ELR (cell line): ENCODE measurements at regions not wholly inside any gene's neighbourhood (a gene's known extent, or its start where the extent isn't known, plus 50 kb on each side); places are given as distances from the start of the nearest gene placed in this dataset.

ENCODE experiments used
- DNase-seq: peaks from one replicate; pipeline ENCODE4 v3.0.0-alpha.2; 2015; ENCODE audit warnings: low read depth

DNA sequence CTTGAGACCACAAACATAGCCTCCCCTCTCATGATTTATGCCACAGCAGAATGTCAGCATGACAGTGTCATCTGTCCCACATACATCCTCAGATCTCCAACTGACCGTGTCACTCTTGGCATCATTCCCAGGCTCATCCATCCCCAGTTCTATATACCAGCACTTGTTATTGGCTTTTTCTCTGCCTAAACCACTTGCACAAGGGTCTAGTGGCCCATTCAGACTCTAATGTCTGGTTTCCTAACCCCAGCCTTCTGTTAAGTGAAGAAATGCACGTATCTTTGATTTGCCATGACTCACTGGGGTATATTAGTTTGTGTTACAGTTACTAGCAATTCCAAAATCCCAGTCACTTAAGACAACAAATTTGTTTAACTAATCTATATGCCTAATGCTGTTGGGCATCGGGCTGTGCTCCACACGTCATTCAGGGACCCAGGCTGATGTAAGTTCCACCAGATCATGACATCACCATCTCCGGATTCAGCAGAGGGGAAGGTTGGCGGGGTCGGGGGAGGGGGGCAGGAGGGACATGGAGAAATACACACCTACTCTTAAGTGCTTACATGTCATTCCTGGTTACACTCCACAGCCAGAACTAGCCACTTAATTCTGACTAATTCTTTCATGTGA lies 517.4 kb downstream of the BUD13 start:
- no peak for DNase-seq

DNA sequence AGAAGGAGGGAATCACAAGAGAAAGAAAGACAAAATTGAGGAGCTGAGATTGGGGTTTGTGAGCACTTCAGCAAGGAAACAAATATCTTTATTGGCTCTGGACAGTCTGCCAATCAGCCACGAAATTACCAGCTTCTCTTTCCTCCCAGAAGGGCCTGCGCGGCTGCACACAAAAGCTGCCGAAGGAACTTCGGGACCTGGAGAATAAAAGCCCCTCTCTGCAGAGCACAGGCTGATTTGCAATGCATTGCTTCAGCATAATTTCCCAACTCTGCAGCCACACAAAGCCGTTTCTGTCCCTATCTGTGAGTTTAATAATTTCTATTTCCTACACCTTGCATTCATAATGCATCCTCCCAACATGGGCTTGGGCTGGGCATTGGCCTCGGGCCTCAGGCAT lies 522.6 kb downstream of the BUD13 start:
- DNase-seq = no peak

DNA sequence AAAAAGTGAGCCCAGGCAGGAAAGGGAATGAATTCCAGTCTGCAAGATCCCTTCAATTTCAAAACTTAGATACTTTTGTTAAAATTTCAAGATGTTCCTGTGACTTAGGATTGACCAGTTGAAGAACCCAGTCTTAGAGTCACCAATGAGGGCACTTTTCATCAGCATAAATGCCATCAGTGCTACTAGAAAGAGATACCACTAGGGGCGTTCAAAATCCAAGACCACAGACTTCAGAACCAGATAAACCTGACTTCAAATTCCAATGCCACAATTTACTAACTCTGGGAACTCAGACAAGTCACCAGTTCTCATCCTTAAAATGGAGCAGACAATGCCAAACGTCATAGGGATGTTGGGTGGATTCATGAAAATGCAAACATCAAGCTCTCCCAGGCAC lies 523.2 kb downstream of the BUD13 start:
- DNase-seq = no peak

DNA sequence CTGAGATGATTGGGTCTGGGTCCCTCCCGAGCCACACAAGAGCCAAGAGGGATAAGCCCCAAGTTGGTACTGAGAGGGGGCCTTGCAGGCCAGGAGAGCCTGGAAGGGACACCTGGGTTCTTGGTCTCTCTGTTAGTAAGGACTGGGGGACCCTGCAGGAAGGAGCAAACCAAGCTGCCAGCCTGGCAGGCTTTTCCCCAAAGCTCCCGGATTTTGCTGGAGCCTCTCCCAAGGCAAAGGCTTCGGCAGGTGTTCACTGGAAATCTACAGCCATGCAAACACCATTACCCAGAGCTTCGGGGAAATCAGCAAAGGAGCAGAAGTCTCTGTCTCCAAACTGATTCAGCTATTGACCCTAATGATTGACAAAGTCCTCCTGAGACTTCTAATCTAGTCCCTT lies 527.9 kb downstream of the BUD13 start:
- no peak for DNase-seq

DNA sequence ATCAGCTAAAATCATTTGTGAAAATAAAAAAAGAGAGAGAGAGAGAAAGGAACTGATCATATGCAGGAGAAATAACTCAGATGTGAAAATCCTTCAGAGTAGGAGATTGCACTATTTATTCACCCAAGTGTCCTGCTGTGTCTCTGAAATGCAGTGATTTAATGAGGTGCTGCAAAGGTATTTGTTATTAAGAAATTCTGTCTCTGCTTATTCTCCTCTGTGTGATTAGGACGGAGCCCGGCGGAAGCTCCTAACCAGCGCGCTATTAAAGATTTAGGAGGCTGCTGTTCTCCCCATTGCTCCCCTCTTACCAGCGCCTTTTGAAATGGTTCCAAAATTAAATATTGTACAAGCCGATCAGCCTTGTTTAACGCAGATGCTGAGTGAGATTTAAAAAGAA lies 528.3 kb downstream of the BUD13 start:
- no peak for DNase-seq

DNA sequence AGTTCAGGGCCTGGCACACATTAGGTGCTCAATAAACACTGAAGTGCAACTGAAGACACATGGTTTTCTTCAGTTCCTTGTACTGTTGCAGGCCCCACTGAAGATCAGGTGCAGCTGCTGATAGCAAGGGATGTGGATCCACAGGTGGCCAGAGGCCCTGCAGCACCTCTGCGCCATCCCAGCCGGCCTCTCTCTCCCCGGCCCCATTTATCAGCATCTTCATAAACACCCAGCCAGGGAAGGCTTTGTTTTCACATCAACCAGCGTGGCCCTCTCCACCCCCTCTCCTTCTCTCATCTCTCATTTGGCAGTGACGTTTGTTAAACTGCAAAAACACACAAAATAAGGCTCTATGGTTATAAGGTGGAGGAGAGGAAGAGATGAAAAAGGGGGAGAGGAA lies 528.8 kb downstream of the BUD13 start:
- DNase-seq = no peak

DNA sequence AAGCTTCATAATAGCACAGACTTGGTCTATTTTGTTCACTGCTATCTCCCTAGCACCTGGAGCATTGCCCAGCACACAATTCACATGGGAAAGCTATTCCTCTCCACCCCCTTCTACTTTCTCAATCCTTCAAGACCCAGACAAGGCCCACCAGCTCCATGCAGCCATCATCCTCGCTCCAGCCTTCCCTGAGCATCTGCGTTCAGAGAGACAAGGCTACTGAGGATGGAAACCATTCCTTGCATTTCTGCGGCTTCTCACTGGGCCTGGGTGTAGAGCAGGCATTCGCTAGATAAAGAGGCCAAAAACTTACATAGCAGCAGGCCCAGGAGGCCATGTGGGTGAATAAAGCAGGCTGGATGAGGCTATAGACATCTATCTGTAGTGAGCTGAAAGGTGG lies 530.8 kb downstream of the BUD13 start:
- no peak for DNase-seq

DNA sequence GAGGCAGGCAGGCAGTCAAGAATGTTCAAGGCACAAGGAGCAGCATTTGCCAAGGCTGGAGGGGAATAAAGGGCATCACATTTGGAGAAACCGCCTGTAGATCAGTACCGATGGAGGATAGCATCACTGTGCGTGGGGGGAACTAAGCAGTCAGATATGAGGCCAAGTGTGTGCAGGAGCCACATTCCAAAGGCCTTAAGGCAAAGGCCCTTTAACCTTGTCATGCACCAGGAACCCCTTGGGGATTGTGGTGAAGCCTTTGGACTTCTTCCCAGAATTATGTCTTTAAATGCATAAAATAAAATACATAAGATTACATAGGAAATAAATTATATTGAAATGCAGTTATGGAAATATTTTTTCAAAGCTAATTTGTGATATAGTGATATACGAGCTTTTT lies 532.1 kb downstream of the BUD13 start:
- DNase-seq = no peak

DNA sequence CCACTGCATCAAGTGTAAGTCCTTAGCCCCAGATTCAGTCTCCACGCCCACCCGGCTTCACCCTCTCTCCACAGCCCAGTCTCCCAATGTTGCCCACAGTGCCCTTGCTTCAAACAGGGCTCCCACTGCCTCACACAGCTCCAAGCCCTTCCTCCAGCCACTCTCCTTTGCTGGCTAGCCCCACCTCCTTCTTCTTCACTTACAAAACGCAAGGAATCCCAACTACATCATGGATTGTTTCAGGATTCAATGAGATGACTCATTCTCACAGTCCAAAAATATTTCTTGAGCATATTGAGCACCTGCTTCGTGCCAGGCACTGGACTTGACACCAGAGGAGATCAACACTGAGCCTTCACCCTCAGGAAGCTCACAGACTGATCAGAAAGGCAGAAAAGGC lies 533.5 kb downstream of the BUD13 start:
- DNase-seq = no peak

DNA sequence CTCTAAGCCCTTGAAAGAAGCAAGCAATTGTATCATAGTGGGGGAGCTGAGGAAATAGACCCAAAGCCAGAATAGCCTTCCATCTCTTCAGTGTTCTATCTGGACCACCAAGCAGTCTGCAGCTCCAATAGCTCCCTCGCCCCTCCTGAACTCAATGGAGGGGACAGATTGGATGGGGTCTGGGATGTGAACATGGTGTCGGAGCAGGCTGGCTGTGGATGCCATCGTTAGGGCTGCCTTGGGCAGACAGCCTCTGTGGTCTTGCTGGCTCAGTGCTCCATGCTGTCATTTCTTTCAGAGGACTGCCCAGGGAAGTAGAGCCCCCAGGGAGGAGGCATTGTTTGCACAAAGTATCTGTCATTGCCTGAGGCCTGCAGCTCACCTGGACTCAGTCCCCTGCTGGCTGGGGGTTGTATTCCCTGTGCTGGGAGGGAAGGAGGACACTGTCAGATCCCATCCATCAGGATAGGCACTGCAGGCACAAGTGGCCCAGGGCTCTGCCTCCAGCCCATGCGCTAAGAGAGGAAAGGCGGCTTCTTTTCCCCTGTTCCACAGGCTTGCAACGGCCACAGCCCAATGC lies 537.7 kb downstream of the BUD13 start:
- no peak for DNase-seq

DNA sequence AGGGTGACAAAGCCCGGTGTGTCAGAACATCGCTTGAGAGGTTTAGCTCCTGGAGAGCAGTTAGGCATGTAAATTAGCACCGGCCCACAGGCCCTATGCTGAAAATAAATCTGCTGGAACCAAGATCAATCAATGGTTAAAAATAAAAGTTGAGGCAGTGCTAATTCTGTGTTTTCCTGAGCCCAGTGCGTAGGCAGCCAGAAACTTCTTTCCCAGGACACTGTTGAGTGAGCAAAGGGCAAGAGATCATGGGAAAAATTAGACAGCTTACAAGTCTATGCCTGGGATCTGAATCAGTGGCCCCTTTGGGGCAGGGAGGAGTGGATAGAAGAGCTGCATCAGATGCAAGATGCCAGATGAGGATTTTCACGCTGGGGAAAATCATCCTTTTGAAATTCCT lies 539.2 kb downstream of the BUD13 start:
- no peak for DNase-seq

DNA sequence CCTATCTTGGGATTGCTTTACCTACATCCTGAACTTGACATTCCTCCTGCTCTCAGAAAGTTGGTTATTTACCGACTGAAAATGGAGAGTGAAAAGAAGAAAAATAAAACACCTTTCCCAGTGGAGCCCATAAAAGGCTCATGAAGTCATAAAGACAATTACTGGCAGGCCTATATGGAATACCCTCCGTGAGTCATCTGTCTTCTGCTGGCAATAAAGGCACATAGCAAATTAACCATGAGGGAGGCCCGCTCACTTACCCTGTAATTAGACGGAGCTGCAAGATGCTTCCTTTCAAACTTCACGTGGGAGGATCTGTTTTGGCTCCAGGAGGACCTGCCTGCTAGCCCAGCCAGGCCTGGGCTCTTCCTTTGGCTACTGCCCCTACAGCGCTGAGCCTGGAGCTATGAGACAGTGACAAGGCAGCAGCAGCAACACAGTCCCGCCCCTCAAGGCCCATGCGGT lies 540.4 kb downstream of the BUD13 start:
- DNase-seq = no peak

DNA sequence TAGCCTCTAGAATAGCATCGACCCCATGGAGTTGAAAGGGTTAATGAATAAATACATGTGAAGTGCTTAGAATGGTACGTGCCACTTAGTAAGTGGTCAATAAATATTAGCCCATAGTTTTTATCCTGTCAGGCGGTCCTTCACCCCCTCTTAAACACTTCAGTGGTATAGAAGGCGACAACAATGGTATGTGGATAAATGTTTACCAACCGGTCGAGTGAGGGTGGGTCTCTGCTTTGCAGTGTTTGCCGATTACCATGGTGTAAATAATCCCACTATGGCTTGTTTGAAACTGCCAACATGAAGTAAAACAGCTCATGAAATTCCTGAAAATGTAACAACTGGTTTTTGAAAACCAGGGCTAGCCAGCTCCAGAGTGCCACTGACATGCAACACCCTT lies 541.2 kb downstream of the BUD13 start:
- no peak for DNase-seq

DNA sequence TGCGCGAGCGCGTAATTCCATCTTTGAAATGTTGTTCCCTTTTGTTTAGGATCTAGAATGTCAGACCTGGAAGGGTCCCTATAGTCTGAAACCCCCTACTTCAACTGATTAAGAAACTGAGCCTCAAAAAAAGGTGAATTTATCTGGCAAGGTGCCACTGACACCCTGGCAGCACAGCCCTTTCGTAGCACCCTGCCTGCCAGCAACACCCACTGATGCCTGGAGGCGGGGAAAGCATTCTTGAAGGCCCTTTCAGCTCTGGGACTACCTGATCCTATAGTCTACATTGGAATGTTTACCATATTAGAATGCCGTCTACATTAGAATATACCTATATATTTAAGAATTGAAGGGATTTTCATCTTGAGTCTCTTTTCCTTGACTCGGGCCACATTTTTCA lies 542.3 kb downstream of the BUD13 start:
- DNase-seq = no peak

DNA sequence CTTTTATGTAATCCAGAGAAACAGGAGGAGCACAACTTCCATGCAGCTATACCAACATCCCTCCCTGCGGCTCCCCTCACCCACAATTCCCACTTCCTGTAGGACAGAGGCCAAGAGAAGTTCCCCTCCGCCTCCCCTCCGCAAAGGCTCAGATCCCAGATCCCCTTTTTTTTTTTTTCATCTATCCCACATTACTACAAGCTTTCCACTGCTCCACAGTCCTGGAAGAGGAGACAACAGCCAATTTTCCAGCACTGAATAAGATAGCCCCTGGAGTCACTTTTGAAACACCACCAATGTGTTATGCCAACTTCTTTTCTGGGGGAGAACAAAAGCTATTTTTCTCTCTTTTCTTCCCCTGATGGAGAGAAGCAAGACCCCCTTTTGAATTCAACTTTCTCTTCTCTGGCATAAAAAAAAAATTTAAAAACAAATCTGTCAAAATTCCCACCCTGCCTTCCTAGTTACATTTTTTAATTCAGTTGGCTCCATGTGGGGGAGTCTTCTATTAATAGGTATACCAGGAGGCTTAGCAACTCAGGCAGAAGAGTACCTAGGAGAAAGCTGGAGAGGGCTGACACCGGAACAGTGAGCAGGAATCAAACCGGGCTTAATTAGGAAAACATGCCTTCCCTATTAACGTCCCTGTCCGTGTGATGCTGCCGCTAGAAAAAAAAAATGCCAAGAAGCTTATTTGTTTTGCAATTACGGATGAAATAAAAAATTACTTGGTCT lies 543.4 kb downstream of the BUD13 start:
- DNase-seq = no peak

DNA sequence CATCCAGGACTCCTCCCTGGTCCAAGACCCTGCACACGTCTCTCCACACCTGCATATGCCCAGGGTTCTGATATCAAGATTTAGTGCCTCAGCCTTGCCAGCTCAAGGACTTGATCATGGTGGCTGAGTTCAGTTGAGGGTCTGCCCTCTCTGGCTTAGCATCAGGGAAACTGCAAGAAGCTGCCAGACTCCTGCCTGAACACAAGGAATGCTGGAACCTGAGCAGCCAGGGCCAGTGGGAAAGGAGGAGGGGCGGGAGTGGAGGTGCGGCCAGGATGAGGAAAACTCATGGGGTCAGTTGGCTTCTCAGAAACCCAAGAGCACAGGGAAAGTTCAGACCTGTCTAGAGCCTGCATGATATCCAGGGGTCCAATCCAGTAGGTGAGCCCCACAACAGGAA lies 546.1 kb downstream of the BUD13 start:
- no peak for DNase-seq

DNA sequence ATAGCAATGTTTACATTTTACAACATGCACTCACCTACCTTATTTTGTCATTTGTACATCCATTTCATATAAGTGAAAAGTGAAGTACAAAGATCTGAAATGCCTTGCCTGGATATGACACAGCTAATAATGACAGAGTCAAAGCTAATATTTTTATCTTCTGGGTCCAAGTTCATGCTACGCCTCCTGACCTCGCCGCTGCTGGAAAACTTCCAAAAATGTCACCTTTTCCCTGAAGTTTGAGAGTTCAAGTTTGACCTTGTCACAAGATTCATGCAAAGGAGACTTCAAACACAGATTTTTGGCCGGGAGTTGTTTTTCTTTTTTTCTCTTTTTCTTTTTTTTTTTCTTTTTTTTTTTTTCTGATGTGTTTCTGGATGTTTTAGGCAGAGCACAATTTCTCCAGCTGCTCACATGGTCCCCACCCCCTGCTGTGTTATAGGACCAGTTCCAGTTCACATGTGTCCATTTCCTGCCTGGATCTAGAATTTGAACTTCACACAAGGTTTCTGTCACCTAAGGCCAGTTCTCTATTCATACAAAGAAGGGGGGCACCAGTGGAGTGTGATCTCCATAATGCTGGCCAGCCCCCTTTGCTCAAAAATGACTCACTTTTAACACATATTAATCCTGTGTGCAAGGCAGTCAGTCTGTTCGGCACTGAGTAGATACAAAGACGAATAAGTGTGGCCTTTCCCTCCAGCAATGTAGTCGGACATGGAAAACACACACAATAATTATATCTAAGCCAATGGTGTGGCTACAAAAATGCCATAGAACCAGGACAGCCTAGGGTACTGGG lies 546.8 kb downstream of the BUD13 start:
- DNase-seq = no peak

DNA sequence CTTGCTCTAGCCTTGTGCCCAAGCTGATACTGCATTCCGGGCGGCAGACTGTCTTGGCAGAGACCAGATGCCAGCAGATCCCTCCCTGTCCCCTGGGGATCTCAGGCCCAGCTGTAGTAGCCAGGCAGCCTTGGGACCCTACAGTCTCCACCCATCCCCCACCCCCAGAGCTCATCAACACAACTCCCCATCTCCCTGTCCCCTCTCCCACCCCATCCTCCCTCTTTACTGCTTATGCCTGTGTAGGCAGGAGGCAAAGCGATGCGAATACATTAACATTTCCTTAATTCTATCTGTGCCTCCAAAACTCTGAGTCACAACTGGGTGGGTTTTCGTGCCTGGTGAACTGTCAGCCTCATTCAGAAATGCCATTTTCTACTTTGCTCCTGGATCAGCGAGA lies 547.6 kb downstream of the BUD13 start:
- no peak for DNase-seq

DNA sequence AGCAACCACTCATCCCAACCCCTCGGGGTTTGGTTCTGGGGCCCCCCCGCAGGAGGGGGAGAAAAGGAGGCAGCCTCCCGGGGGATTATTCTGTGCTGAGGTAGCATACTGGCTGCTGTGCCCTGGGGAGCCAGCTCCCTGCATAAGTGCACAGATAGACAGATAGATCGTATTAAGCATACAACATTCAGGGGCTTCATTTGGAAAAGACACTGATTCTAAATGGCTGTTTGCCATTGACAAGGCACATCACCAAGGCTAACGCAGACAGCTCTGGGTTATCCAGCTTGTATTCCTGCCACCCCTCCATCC lies 547.9 kb downstream of the BUD13 start:
- DNase-seq = no peak

DNA sequence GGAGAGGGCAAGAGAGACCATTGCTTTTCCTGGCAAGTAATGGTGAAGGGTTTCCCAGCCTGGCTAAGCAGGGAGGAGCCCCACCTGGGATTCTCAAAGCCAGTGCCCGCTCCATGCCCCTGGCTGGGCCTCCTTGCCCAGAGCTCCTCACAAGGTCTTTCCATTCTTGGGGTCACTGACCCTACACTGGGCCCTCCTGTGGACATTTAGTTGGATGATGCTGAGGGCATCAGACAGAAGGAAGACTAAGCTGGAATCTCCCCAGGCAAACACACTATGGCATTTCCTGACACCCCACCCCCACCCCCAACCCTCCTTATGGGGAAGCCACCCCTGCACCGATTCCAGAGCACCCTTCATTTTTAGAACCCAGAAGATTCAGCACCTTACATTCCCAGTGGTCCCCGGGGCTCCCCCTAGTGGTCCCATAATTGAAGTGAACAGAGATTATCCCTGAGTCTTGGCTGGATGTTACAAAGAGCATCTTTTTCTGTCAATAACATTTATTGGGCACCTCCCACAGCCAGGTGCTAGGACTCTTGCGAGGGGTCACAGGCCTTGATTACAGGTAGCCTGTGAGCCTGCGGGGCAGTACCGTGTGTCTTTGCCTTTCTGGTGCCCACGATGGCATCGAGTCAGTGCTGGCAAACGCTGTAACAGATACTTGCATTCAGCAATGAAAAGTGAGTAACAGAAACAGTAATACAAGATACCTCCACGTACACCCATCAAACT lies 548.5 kb downstream of the BUD13 start:
- DNase-seq = peak; percentile 29

DNA sequence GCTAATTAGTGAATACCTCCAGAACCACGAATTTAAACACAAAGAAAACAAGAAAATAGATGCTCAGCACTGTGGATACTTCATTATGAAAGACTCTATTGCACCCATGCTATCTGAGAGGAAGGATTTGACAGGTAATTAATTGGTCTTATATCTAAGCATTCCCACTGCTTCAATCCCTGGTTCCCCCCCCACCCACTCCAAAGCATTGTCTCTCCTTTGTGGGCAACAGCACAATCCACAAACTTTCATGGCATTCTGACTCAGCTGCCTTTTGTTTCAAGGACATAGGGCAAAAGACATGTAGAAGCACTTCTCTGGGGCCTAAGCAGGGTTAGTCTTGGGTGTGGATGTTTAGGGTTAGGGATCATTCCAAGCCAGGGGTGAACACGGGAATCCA lies 551.4 kb downstream of the BUD13 start:
- DNase-seq = no peak

DNA sequence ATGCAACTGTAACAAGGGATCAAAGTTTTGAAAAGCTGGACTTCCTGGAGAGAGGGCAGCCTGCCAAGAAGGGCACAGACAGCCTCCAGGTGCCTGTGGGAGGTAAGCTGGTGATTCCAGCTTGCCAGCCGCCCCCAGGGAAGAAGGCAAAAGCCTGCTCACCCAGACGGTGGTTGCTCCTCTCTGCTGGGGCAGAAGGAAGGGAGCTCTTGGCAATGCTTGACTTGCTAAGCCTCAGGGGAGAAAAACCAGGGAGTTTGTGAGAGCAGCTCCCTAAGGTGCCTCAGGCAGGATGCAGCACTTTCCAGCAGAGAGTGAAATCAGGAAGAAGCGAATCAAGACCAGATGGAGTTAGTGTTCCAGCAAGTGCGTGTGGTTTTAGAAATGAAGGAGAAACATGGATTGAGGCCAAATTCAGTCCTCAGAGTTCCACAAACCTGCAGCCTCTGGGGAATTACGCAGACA lies 553.6 kb downstream of the BUD13 start:
- DNase-seq = no peak
